ENCODE measurements at regions not wholly inside any gene's neighbourhood (a gene's known extent, or its start where the extent isn't known, plus 50 kb on each side); places are given as distances from the start of the nearest gene placed in this dataset.

GRCh38 chr2:67823726-67824125, 239.1 kb downstream of the C1D start:
- H3K27ac Mint-ChIP-seq (ENCODE audit: unreplicated experiment): no peak overlapping the region
- no peaks in the 10 kb centered on the region for H3K36me3 Mint-ChIP-seq (ENCODE audit: insufficient read depth, unreplicated experiment)
- no peak for DNase-seq
- BruUV-seq (replicated peaks): no TSS peak
- no peak overlapping the region for H3K4me3 ChIP-seq (ENCODE audit: low read depth, low read length)
- intact Hi-C loops (cut with micrococcal nuclease; ENCODE audit: unreplicated experiment): no loop called here
- H3K27me3 Mint-ChIP-seq (ENCODE audit: insufficient read depth, unreplicated experiment): no peaks in the 10 kb centered on the region
- CTCF ChIA-PET: interaction anchor here (0.5 kb wide), 1 partner anchor 140 kb away, joined by 3 read pairs; no protein-coding TSS in a partner anchor
- TF ChIP-seq, protein P1, sequence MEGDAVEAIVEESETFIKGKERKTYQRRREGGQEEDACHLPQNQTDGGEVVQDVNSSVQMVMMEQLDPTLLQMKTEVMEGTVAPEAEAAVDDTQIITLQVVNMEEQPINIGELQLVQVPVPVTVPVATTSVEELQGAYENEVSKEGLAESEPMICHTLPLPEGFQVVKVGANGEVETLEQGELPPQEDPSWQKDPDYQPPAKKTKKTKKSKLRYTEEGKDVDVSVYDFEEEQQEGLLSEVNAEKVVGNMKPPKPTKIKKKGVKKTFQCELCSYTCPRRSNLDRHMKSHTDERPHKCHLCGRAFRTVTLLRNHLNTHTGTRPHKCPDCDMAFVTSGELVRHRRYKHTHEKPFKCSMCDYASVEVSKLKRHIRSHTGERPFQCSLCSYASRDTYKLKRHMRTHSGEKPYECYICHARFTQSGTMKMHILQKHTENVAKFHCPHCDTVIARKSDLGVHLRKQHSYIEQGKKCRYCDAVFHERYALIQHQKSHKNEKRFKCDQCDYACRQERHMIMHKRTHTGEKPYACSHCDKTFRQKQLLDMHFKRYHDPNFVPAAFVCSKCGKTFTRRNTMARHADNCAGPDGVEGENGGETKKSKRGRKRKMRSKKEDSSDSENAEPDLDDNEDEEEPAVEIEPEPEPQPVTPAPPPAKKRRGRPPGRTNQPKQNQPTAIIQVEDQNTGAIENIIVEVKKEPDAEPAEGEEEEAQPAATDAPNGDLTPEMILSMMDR (IDR thresholded peaks at IDR 0.05; ENCODE audit: insufficient read depth in 1 of 2, low read depth in 1 of 2, low read length in 1 of 2, severe bottlenecking in 1 of 2, unreplicated experiment in 1 of 2): no peak
- H3K9me3 Mint-ChIP-seq (ENCODE audit: unreplicated experiment): no peaks in the 10 kb centered on the region
- H3K4me3 Mint-ChIP-seq (ENCODE audit: unreplicated experiment): no peak overlapping the region
- POLR2A ChIA-PET: no interaction called here
- H3K4me1 Mint-ChIP-seq (ENCODE audit: low read depth, unreplicated experiment): no peaks in the 10 kb centered on the region
- no peaks in the 10 kb centered on the region for H3K36me3 ChIP-seq (ENCODE audit: control insufficient read depth, insufficient read depth, low read length)
- H3K9me3 ChIP-seq: no peaks in the 10 kb centered on the region
- no peaks in the 10 kb centered on the region for H3K27me3 ChIP-seq (replicated peaks; ENCODE audit: control insufficient read depth, insufficient read depth, low read length)
- no peaks in the 10 kb centered on the region for H3K4me1 ChIP-seq

DNA sequence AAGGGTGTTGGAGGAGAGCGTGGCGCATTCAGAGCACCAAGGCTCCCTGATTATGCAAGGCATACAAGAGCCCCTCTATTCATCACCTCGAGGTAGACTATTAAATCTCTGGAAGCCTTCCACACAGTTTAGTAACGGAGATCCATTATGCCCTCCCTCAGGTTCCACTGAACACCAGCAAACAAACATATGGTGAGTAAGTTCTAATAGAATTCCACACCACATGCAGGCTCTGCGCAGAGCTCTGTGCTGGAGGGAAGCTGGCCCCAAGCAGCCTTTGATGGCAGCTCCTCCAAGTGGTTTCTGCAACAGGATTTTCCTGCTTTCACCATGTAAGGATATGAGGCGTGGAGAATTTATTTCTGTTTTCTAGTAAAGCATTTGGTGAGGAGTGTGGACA, 238.6 kb downstream of the C1D start:
- intact Hi-C loops (cut with micrococcal nuclease; ENCODE audit: unreplicated experiment): no loop called here
- BruUV-seq (replicated peaks): no TSS peak
- H3K9me3 ChIP-seq: no peaks in the 10 kb centered on the region
- H3K27me3 ChIP-seq (replicated peaks; ENCODE audit: control insufficient read depth, insufficient read depth, low read length): no peaks in the 10 kb centered on the region
- no peak overlapping the region for H3K27ac Mint-ChIP-seq (ENCODE audit: unreplicated experiment)
- no peaks in the 10 kb centered on the region for H3K4me1 ChIP-seq
- DNase-seq: no peak
- no peaks in the 10 kb centered on the region for H3K27me3 Mint-ChIP-seq (ENCODE audit: insufficient read depth, unreplicated experiment)
- POLR2A ChIA-PET: no interaction called here
- no peaks in the 10 kb centered on the region for H3K9me3 Mint-ChIP-seq (ENCODE audit: unreplicated experiment)
- H3K36me3 Mint-ChIP-seq (ENCODE audit: insufficient read depth, unreplicated experiment): no peaks in the 10 kb centered on the region
- H3K4me1 Mint-ChIP-seq (ENCODE audit: low read depth, unreplicated experiment): no peaks in the 10 kb centered on the region
- H3K4me3 Mint-ChIP-seq (ENCODE audit: unreplicated experiment): no peak overlapping the region
- H3K4me3 ChIP-seq (ENCODE audit: low read depth, low read length): no peak overlapping the region
- CTCF ChIA-PET: interaction anchor here (0.5 kb wide), 1 partner anchor 141 kb away, joined by 3 read pairs; no protein-coding TSS in a partner anchor
- TF ChIP-seq, protein P1 (IDR thresholded peaks at IDR 0.05; ENCODE audit: insufficient read depth in 1 of 2, low read depth in 1 of 2, low read length in 1 of 2, severe bottlenecking in 1 of 2, unreplicated experiment in 1 of 2): no peak
- no peaks in the 10 kb centered on the region for H3K36me3 ChIP-seq (ENCODE audit: control insufficient read depth, insufficient read depth, low read length)

DNA sequence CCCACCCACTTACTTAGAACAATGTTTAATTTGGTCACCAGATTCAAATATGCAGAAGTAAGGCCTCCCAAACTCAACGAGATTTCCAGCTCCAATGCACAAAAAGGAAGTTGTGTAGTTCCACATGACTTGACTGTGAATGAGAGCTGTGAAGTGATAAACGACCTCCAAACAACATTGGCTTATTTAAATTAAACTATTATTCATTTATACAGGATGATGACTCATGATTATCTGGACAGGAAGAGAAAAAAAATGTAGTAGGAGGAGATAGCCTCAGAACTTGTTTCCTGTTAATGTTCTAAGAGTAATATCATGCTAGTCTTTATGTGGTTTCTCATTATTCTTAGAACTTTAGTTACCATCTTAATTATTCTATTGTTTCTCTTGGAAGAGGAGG, 237.3 kb downstream of the C1D start:
- Histone ChIP-seq H3K4me3 (ENCODE audit: low read depth, low read length) (no peak overlapping the region), H3K27me3 (replicated peaks; ENCODE audit: control insufficient read depth, insufficient read depth, low read length) (no peaks in the 10 kb centered on the region), H3K9me3 (no peaks in the 10 kb centered on the region), H3K36me3 (ENCODE audit: control insufficient read depth, insufficient read depth, low read length) (no peaks in the 10 kb centered on the region), H3K4me1 (no peaks in the 10 kb centered on the region)
- TF ChIP-seq, protein P1 (IDR thresholded peaks at IDR 0.05; ENCODE audit: insufficient read depth in 1 of 2, low read depth in 1 of 2, low read length in 1 of 2, severe bottlenecking in 1 of 2, unreplicated experiment in 1 of 2): no peak
- BruUV-seq (replicated peaks): no TSS peak
- H3K4me3 Mint-ChIP-seq (ENCODE audit: unreplicated experiment): no peak overlapping the region
- ChIA-PET CTCF (interaction anchor here (0.7 kb wide), 1 partner anchor 203 kb away, joined by 3 read pairs; no protein-coding TSS in a partner anchor), POLR2A (no interaction called here)
- H3K36me3 Mint-ChIP-seq (ENCODE audit: insufficient read depth, unreplicated experiment): no peaks in the 10 kb centered on the region
- H3K9me3 Mint-ChIP-seq (ENCODE audit: unreplicated experiment): peaks cover 3% of the 10 kb centered on the region
- no peak for DNase-seq
- no peaks in the 10 kb centered on the region for H3K4me1 Mint-ChIP-seq (ENCODE audit: low read depth, unreplicated experiment)
- no peaks in the 10 kb centered on the region for H3K27me3 Mint-ChIP-seq (ENCODE audit: insufficient read depth, unreplicated experiment)
- intact Hi-C loops (cut with micrococcal nuclease; ENCODE audit: unreplicated experiment): no loop called here
- H3K27ac Mint-ChIP-seq (ENCODE audit: unreplicated experiment): no peak overlapping the region
